KMS-11 (cell line): ENCODE measurements at regions not wholly inside any gene's neighbourhood (a gene's known extent, or its start where the extent isn't known, plus 50 kb on each side); places are given as distances from the start of the nearest gene placed in this dataset.

Experiments
- H2AFZ ChIP-seq: fragments of 200-600 bp; sonication (generic); 2 replicates; pipeline ENCODE4 v1.6.1; 2016; ENCODE audit warnings: antibody characterized with exemption, mixed run types, low read depth
- H3K27ac ChIP-seq: fragments of 200-600 bp; sonication (generic); 2 replicates; pipeline ENCODE4 v1.6.1; 2016; ENCODE audit warnings: mild to moderate bottlenecking, mixed run types
- H3K27me3 ChIP-seq: fragments of 200-600 bp; sonication (generic); 2 replicates; pipeline ENCODE4 v1.6.1; 2017; ENCODE audit warnings: mild to moderate bottlenecking, low read depth, mixed run types, moderate library complexity; ENCODE audit not compliant: insufficient read depth
- H3K36me3 ChIP-seq: fragments of 200-600 bp; sonication (generic); 2 replicates; pipeline ENCODE4 v1.6.1; 2017; ENCODE audit warnings: mild to moderate bottlenecking, mixed run types; ENCODE audit not compliant: insufficient read depth
- H3K4me1 ChIP-seq: fragments of 200-600 bp; sonication (generic); 2 replicates; pipeline ENCODE4 v1.6.1; 2016; ENCODE audit warnings: mild to moderate bottlenecking, low read depth, mixed run types; ENCODE audit not compliant: poor library complexity, severe bottlenecking
- H3K4me2 ChIP-seq: fragments of 200-600 bp; sonication (generic); 2 replicates; pipeline ENCODE4 v1.7.0; 2016; ENCODE audit warnings: mild to moderate bottlenecking, mixed run types
- H3K4me3 ChIP-seq: fragments of 200-600 bp; sonication (generic); IDR thresholded peaks from 2 replicates; pipeline ENCODE4 v1.6.1; 2017; ENCODE audit warnings: low read depth, low read length, mixed read lengths; ENCODE audit not compliant: insufficient read depth
- H3K79me2 ChIP-seq: fragments of 200-600 bp; sonication (generic); 2 replicates; pipeline ENCODE4 v1.6.1; 2016; ENCODE audit warnings: low read depth, mixed run types; ENCODE audit not compliant: insufficient read depth
- H3K9ac ChIP-seq: fragments of 200-600 bp; sonication (generic); 2 replicates; pipeline ENCODE4 v1.6.1; 2016; ENCODE audit warnings: mild to moderate bottlenecking, mixed run types
- H4K20me1 ChIP-seq: fragments of 200-600 bp; sonication (generic); 2 replicates; pipeline ENCODE4 v1.6.1; 2016; ENCODE audit warnings: mild to moderate bottlenecking, mixed run types; ENCODE audit not compliant: insufficient read depth
- CTCF ChIP-seq: fragments of 200-600 bp; sonication (generic); conservative IDR thresholded peaks from 2 replicates; pipeline ENCODE4 v1.6.1; 2017; ENCODE audit warnings: low read depth, mild to moderate bottlenecking, antibody characterized with exemption, low read length, moderate library complexity, mixed read lengths

GRCh38 chr4:84189144-84189543 lies 309.9 kb downstream of the NKX6-1 start:
- Histone ChIP-seq H3K36me3 (no peaks in the 10 kb centered on the region), H3K9ac (no peak overlapping the region), H3K27ac (no peak overlapping the region), H2AFZ (no peak overlapping the region), H3K27me3 (no peaks in the 10 kb centered on the region), H3K4me2 (no peak overlapping the region), H3K4me3 (no peak overlapping the region), H3K4me1 (no peaks in the 10 kb centered on the region), H3K79me2 (no peaks in the 10 kb centered on the region), H4K20me1 (no peaks in the 10 kb centered on the region)
- TF ChIP-seq CTCF, result no peak

GRCh38 chr4:84179409-84179808 lies 319.7 kb downstream of the NKX6-1 start:
- H3K36me3 ChIP-seq, result no peaks in the 10 kb centered on the region
- H2AFZ ChIP-seq, result no peak overlapping the region
- no peak overlapping the region for H3K27ac ChIP-seq
- no peaks in the 10 kb centered on the region for H3K4me1 ChIP-seq
- no peak overlapping the region for H3K4me3 ChIP-seq
- no peaks in the 10 kb centered on the region for H3K79me2 ChIP-seq
- no peak overlapping the region for H3K9ac ChIP-seq
- TF ChIP-seq CTCF, result no peak
- no peaks in the 10 kb centered on the region for H3K27me3 ChIP-seq
- no peak overlapping the region for H3K4me2 ChIP-seq
- no peaks in the 10 kb centered on the region for H4K20me1 ChIP-seq

DNA sequence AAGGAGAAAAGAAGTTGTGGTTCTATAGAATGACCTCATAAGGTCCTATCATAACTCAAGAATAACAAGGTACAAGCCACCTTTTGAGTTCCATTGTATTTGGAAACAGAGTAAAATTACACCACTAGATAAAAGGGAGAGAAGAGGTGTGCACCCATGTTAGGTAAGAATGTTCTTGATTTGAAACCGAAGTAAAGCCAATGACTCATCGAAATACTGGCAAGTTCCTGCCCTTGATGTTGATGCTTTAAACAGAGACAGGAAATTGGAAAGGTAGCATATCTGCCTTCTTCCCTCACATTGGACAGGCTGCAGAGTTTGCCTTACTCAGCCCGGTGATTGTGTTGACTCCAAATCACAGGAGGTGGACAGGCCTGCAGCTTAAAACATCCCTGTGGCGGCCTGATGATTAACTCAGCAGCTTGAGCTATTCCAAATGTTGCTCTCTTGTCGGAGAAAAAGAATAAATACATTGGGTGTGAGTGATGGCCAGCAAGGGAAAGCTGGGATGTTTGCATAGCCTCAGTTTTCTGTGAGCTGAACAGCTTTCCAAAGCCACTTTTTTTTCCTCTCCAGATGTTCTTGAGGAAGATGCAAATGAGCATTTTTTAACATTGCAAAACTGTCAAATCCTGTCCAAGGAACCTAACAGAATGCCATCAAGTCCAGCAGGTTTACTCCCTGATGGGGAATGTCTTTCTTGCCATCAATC lies 321.1 kb downstream of the NKX6-1 start:
- Histone ChIP-seq H3K4me1 (no peaks in the 10 kb centered on the region), H3K27ac (no peak overlapping the region), H3K4me3 (no peak overlapping the region), H2AFZ (no peak overlapping the region), H3K27me3 (no peaks in the 10 kb centered on the region), H3K4me2 (no peak overlapping the region), H4K20me1 (no peaks in the 10 kb centered on the region), H3K36me3 (no peaks in the 10 kb centered on the region), H3K79me2 (no peaks in the 10 kb centered on the region), H3K9ac (no peak overlapping the region)
- no peak for TF ChIP-seq CTCF

GRCh38 chr4:84176016-84176415 lies 323.1 kb downstream of the NKX6-1 start:
- Histone ChIP-seq H3K4me3 (no peak overlapping the region), H3K79me2 (no peaks in the 10 kb centered on the region), H3K27me3 (no peaks in the 10 kb centered on the region), H3K9ac (no peak overlapping the region), H3K36me3 (no peaks in the 10 kb centered on the region), H4K20me1 (no peaks in the 10 kb centered on the region), H3K4me1 (no peaks in the 10 kb centered on the region), H3K4me2 (no peak overlapping the region), H3K27ac (no peak overlapping the region), H2AFZ (no peak overlapping the region)
- no peak for TF ChIP-seq CTCF
